ENCODE measurements at regions not wholly inside any gene's neighbourhood (a gene's known extent, or its start where the extent isn't known, plus 50 kb on each side); places are given as distances from the start of the nearest gene placed in this dataset.
"Not testable (repeated sequence)": the region's sequence is repeated elsewhere in the genome, so short reads cannot be mapped to it uniquely, and the experiment has no call there.

- DNase-seq: peak; percentile 64
Measured at GRCh38 chr6:140537834-140538705, 1163.6 kb upstream of the CITED2 start.

- peak; percentile 2 for DNase-seq
Measured at GRCh38 chr6:140537211-140537610, 1162.8 kb upstream of the CITED2 start.

- DNase-seq: no peak
Measured at GRCh38 chr6:140535511-140535910, 1161.1 kb upstream of the CITED2 start.

GRCh38 chr6:140533526-140533925, 1159.1 kb upstream of the CITED2 start:
- DNase-seq: no peak

- no peak for DNase-seq
Measured at GRCh38 chr6:140504776-140505175, 1130.3 kb upstream of the CITED2 start.

- no peak for DNase-seq
Measured at GRCh38 chr6:140500849-140501248, 1126.4 kb upstream of the CITED2 start.

- DNase-seq: no peak
Measured at GRCh38 chr6:140499607-140500006, 1125.2 kb upstream of the CITED2 start.

GRCh38 chr6:140494321-140495108, 1120.1 kb upstream of the CITED2 start:
- no peak for DNase-seq

- not testable (repeated sequence) for DNase-seq
Measured at GRCh38 chr6:140493470-140493869, 1119.0 kb upstream of the CITED2 start.

- no peak for DNase-seq
Measured at GRCh38 chr6:140490081-140490480, 1115.6 kb upstream of the CITED2 start.

- no peak for DNase-seq
Measured at GRCh38 chr6:140487586-140487985, 1113.1 kb upstream of the CITED2 start.

- no peak for DNase-seq
Measured at GRCh38 chr6:140486450-140487361, 1112.3 kb upstream of the CITED2 start.

GRCh38 chr6:140485740-140486449, 1111.4 kb upstream of the CITED2 start:
- DNase-seq: no peak

- DNase-seq: no peak
Measured at GRCh38 chr6:140480852-140481251, 1106.4 kb upstream of the CITED2 start.

- no peak for DNase-seq
Measured at GRCh38 chr6:140478631-140479030, 1104.2 kb upstream of the CITED2 start.

- no peak for DNase-seq
Measured at GRCh38 chr6:140475086-140475485, 1100.6 kb upstream of the CITED2 start.

GRCh38 chr6:140464720-140465119, 1090.3 kb upstream of the CITED2 start:
- no peak for DNase-seq

- no peak for DNase-seq
Measured at GRCh38 chr6:140463312-140463710, 1088.9 kb upstream of the CITED2 start.

- peak; percentile 65 for DNase-seq
Measured at GRCh38 chr6:140462453-140463311, 1088.2 kb upstream of the CITED2 start.

- no peak for DNase-seq
Measured at GRCh38 chr6:140462076-140462452, 1087.6 kb upstream of the CITED2 start.
